Small intestine (tissue), 7 donors: ENCODE measurements at regions not wholly inside any gene's neighbourhood (a gene's known extent, or its start where the extent isn't known, plus 50 kb on each side); places are given as distances from the start of the nearest gene placed in this dataset.

ENCODE experiments used
- DNase-seq, 2 donors: peaks; one replicate each; pipeline versions ENCODE4 v3.0.0 to v3.0.0-alpha.2; 2013
- FAIRE-seq: peaks from 2 replicates; lab custom pipeline; 2012; peaks lifted over from hg19 to GRCh38; lab: Jason Lieb, UNC
- H3K27ac ChIP-seq, 3 donors: one replicate each; pipeline ENCODE4 v1.5.1; 2013; ENCODE audit warnings: low read length in 2 of 3, mild to moderate bottlenecking in 2 of 3, control low read depth in 1 of 3, inconsistent platforms in 1 of 3, low read depth in 1 of 3, moderate library complexity in 1 of 3
- H3K27me3 ChIP-seq, 3 donors: one replicate each; pipeline ENCODE4 v1.6.1; 2013; ENCODE audit warnings: low read length in 3 of 3, inconsistent platforms in 1 of 3; ENCODE audit not compliant: control insufficient read depth in 3 of 3, insufficient read depth in 3 of 3
- H3K36me3 ChIP-seq, 3 donors: one replicate each; pipeline ENCODE4 v1.6.1; 2013; ENCODE audit warnings: low read length in 3 of 3, inconsistent platforms in 1 of 3, low read depth in 1 of 3, mild to moderate bottlenecking in 1 of 3, moderate library complexity in 1 of 3; ENCODE audit not compliant: control insufficient read depth in 3 of 3, insufficient read depth in 2 of 3
- H3K4me1 ChIP-seq, 3 donors: one replicate each; pipeline ENCODE4 v1.6.1; 2013; ENCODE audit warnings: low read length in 2 of 3, inconsistent platforms in 1 of 3, low read depth in 1 of 3, mild to moderate bottlenecking in 1 of 3, moderate library complexity in 1 of 3; ENCODE audit not compliant: control insufficient read depth in 3 of 3, insufficient read depth in 2 of 3
- H3K4me3 ChIP-seq, 3 donors: one replicate each; pipeline ENCODE4 v1.5.1; 2013; ENCODE audit warnings: low read length in 3 of 3, control low read depth in 1 of 3, inconsistent platforms in 1 of 3, low read depth in 1 of 3, mild to moderate bottlenecking in 1 of 3, moderate library complexity in 1 of 3
- H3K9me3 ChIP-seq, 2 donors: one replicate each; pipeline ENCODE4 v1.6.1; 2013; ENCODE audit warnings: low read depth in 1 of 2, low read length in 1 of 2; ENCODE audit not compliant: control insufficient read depth in 2 of 2, insufficient read depth in 1 of 2
- WGBS, 3 donors: extraction: QIAGEN DNeasy Blood & Tissue Kit; methylation state at CpG; one replicate each; pipeline ENCODE4 v1.1.7; 2013; 5-methylcytosine and 5-hydroxymethylcytosine counted together
- donor health status: healthy with polysubstance abuse.
- donor health status: control.
- donor health status: control.
- donor health status: Bipolar disorder and iron deficiency.
- donor health status: healthy.

DNA sequence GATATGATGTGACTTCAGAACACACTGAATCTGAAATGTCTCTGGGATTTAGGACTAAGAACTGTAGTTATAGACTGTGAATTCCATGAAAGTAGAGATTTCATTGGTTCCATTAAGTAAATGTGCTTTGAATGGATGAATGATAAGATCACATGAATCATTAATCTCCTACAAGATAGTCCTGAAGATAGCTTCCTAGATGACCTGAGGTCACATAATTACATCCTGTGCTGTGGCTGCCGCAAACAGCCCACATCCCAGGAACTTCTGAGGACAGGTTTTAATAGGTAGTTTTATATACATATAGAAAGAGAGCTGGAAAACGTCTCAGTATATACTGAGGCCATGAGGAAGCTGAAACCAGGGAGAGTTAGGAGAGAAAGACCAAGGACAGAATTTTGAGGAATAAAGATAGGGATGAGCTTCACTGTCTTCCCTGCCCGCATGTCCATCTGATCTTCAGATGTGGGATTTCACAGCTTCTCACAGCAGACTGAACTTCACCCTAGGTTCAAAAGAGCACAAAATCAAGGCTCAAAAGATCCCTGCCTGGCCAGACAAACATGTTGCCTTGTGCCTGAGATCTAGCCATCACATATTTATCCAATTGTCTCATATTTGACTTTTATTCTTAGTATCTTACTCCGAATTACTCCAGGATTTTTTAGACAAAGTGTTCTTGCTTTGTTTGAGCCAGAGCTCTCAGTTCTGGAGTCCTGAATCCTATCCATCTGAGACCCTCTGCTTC, 188.2 kb downstream of the IRS1 start:
- Histone ChIP-seq H3K9me3 (no peaks in the 10 kb centered on the region), H3K4me3 (no peak overlapping the region), H3K4me1 (no peaks in the 10 kb centered on the region), H3K36me3 (no peaks in the 10 kb centered on the region), H3K27me3 (no peaks in the 10 kb centered on the region), H3K27ac (peak overlapping the region in 1 of 3 donors; percentile 34)
- DNase-seq = peak in 1 of 2 donors; percentile 6
- 74 to 79% (median 78%) methylated on average over 4 of the region's 4 CpGs for WGBS, 3 donors
- no peak for FAIRE-seq

- Histone ChIP-seq H3K27me3 (no peaks in the 10 kb centered on the region), H3K27ac (no peak overlapping the region), H3K36me3 (no peaks in the 10 kb centered on the region), H3K4me1 (no peaks in the 10 kb centered on the region), H3K9me3 (no peaks in the 10 kb centered on the region), H3K4me3 (no peak overlapping the region)
- 52 to 65% (median 55%) methylated on average over 1 of the region's 1 CpG for WGBS, 3 donors
- DNase-seq (no peak), FAIRE-seq (no peak)
These were observed 190.3 kb downstream of the IRS1 start for GRCh38 chr2:226609366-226609765.

GRCh38 chr2:226608451-226608850, 191.2 kb downstream of the IRS1 start:
- Histone ChIP-seq H3K4me3 (no peak overlapping the region), H3K4me1 (no peaks in the 10 kb centered on the region), H3K27me3 (no peaks in the 10 kb centered on the region), H3K27ac (no peak overlapping the region), H3K36me3 (no peaks in the 10 kb centered on the region), H3K9me3 (no peaks in the 10 kb centered on the region)
- FAIRE-seq (no peak), DNase-seq (no peak)
- 52 to 77% (median 71%) methylated on average over 5 of the region's 5 CpGs for WGBS, 3 donors

DNA sequence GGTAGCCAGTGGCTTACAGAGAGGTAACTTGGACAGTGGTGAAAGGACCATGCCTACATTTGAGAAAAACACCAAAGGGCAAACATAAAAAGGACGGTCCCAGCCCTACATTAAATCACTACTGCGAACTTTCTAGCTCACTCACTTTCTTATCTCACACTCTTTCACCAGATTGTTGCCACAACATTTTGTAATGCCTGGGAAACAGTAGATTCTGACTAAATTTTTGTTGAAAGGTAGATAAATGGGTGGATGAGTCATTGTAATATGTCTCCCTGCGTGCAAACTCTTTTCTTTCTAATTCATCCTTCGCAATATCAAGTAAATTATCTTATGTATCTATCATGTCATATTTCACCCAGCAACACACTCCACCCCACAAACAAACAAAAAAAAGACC, 192.2 kb downstream of the IRS1 start:
- Histone ChIP-seq H3K4me1 (no peaks in the 10 kb centered on the region), H3K27me3 (no peaks in the 10 kb centered on the region), H3K27ac (no peak overlapping the region), H3K9me3 (no peaks in the 10 kb centered on the region), H3K36me3 (no peaks in the 10 kb centered on the region), H3K4me3 (no peak overlapping the region)
- WGBS, 3 donors = 87 to 94% (median 90%) methylated on average over 4 of the region's 4 CpGs
- no peak for FAIRE-seq
- DNase-seq = no peak

GRCh38 chr2:226605642-226606041, 194.0 kb downstream of the IRS1 start:
- Histone ChIP-seq H3K9me3 (no peaks in the 10 kb centered on the region), H3K36me3 (no peaks in the 10 kb centered on the region), H3K27ac (no peak overlapping the region), H3K27me3 (no peaks in the 10 kb centered on the region), H3K4me3 (no peak overlapping the region), H3K4me1 (peaks cover 0 to 3% (median 0%) of the 10 kb centered on the region in 3 donors)
- WGBS, 3 donors = 97 to 98% (median 98%) methylated on average over 2 of the region's 2 CpGs
- FAIRE-seq = no peak
- no peak for DNase-seq

- Histone ChIP-seq H3K36me3 (no peaks in the 10 kb centered on the region), H3K27ac (no peak overlapping the region), H3K9me3 (no peaks in the 10 kb centered on the region), H3K27me3 (no peaks in the 10 kb centered on the region), H3K4me1 (peaks cover 0 to 4% (median 0%) of the 10 kb centered on the region in 3 donors), H3K4me3 (no peak overlapping the region)
- 97 to 100% (median 100%) methylated on average over 1 of the region's 1 CpG for WGBS, 3 donors
- no peak for DNase-seq
- FAIRE-seq = no peak
These were observed 196.0 kb downstream of the IRS1 start for GRCh38 chr2:226603606-226604005.

DNA sequence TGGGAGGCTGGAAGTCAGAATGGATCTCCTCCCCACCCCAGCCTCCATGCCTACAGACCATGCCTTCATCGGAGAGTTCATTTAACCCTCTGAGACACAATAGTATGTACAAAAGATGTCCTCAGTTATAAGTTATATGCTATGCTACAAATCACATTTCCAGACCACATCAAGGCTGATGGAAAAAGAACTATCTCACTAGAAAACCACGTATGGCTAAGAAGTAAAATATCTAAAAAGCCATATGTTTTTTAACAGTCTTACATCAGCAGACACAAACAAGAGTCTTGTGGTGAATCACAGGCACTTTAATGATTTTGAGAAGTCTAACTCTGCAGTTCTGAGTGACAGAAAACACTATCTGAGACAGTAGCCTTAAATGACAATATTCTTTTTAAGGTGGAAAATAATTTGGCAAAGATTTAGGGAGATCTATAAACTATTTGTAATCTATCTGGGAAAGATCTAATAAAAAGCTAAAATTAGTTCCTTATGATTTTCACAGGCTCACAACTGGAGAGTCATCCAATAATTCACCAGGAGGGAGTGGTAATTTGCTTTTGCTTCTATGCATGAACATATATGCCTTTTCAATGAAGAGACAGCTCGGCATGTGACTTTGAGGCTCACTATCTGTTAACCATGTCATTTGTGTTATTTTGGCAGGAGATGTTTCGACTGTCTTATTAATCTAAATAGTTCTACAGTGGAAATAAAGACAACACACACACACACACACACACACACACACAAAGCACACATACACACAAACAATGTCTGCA, 197.5 kb downstream of the IRS1 start:
- H3K27me3 ChIP-seq = no peaks in the 10 kb centered on the region
- WGBS, 3 donors = 69 to 82% (median 71%) methylated on average over 4 of the region's 4 CpGs
- FAIRE-seq = no peak
- no peaks in the 10 kb centered on the region for H3K9me3 ChIP-seq
- H3K27ac ChIP-seq = no peak overlapping the region
- no peaks in the 10 kb centered on the region for H3K36me3 ChIP-seq
- H3K4me3 ChIP-seq = no peak overlapping the region
- H3K4me1 ChIP-seq = peaks cover 0 to 4% (median 0%) of the 10 kb centered on the region in 3 donors
- DNase-seq = no peak

- FAIRE-seq = no peak
- WGBS, 3 donors = 81 to 85% (median 83%) methylated on average over 5 of the region's 5 CpGs
- no peak for DNase-seq
- H3K9me3 ChIP-seq = no peaks in the 10 kb centered on the region
- H3K27me3 ChIP-seq = no peaks in the 10 kb centered on the region
- H3K4me3 ChIP-seq = no peak overlapping the region
- H3K36me3 ChIP-seq = no peaks in the 10 kb centered on the region
- H3K4me1 ChIP-seq = peaks cover 0 to 4% (median 0%) of the 10 kb centered on the region in 3 donors
- no peak overlapping the region for H3K27ac ChIP-seq
These were observed 198.8 kb downstream of the IRS1 start for GRCh38 chr2:226600802-226601201.
